SK-N-SH treated with all-trans-retinoic acid at 6 μM for 48 hours (cell line): ENCODE measurements at regions not wholly inside any gene's neighbourhood (a gene's known extent, or its start where the extent isn't known, plus 50 kb on each side); places are given as distances from the start of the nearest gene placed in this dataset.

Experiments
- ZFP3 ChIP-seq: fragments of 250-450 bp; sonication (Bioruptor Pico); IDR thresholded peaks from 2 replicates; pipeline ENCODE4 v1.5.0; 2020; ENCODE audit warnings: mild to moderate bottlenecking, moderate library complexity
- TF ChIP-seq, protein P1 (sequence below): fragments of 250-450 bp; sonication (Bioruptor Pico); IDR thresholded peaks from 2 replicates; pipeline ENCODE4 v1.8.0; 2020; ENCODE audit warnings: mild to moderate bottlenecking, moderate library complexity, borderline replicate concordance
- TF ChIP-seq, protein P2 (sequence below): fragments of 250-450 bp; sonication (Bioruptor Pico); IDR thresholded peaks from 2 replicates; pipeline ENCODE4 v1.5.0; 2020; ENCODE audit warnings: mild to moderate bottlenecking, moderate library complexity
- TF ChIP-seq, protein P3 (sequence below): fragments of 250-450 bp; sonication (Bioruptor Pico); IDR thresholded peaks from 2 replicates; pipeline ENCODE4 v1.5.1; 2021; ENCODE audit warnings: mild to moderate bottlenecking, moderate library complexity

DNA sequence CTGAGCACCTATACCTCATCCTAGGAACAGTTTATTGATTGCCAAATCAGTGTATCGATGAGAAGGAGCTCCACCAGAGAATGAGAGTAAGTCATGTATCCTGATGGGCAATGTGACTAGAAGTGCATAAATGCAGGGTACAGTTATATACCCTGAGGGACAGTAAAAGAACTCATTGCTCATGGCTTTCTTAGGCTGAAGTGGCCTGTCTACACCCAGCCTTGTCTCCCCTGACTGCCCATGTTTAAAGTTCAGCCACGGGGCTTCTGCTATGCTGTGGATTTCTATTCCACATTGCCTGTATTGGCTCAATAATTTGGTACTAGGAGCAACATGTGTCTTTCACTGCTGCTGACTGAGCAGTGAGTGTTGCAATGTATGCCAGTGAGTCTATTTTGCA is 400.4 kb upstream of the IMPG1 start:
- TF ChIP-seq, protein P1, sequence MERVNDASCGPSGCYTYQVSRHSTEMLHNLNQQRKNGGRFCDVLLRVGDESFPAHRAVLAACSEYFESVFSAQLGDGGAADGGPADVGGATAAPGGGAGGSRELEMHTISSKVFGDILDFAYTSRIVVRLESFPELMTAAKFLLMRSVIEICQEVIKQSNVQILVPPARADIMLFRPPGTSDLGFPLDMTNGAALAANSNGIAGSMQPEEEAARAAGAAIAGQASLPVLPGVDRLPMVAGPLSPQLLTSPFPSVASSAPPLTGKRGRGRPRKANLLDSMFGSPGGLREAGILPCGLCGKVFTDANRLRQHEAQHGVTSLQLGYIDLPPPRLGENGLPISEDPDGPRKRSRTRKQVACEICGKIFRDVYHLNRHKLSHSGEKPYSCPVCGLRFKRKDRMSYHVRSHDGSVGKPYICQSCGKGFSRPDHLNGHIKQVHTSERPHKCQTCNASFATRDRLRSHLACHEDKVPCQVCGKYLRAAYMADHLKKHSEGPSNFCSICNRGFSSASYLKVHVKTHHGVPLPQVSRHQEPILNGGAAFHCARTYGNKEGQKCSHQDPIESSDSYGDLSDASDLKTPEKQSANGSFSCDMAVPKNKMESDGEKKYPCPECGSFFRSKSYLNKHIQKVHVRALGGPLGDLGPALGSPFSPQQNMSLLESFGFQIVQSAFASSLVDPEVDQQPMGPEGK: no peak
- TF ChIP-seq ZFP3: no peak
- TF ChIP-seq, protein P2, sequence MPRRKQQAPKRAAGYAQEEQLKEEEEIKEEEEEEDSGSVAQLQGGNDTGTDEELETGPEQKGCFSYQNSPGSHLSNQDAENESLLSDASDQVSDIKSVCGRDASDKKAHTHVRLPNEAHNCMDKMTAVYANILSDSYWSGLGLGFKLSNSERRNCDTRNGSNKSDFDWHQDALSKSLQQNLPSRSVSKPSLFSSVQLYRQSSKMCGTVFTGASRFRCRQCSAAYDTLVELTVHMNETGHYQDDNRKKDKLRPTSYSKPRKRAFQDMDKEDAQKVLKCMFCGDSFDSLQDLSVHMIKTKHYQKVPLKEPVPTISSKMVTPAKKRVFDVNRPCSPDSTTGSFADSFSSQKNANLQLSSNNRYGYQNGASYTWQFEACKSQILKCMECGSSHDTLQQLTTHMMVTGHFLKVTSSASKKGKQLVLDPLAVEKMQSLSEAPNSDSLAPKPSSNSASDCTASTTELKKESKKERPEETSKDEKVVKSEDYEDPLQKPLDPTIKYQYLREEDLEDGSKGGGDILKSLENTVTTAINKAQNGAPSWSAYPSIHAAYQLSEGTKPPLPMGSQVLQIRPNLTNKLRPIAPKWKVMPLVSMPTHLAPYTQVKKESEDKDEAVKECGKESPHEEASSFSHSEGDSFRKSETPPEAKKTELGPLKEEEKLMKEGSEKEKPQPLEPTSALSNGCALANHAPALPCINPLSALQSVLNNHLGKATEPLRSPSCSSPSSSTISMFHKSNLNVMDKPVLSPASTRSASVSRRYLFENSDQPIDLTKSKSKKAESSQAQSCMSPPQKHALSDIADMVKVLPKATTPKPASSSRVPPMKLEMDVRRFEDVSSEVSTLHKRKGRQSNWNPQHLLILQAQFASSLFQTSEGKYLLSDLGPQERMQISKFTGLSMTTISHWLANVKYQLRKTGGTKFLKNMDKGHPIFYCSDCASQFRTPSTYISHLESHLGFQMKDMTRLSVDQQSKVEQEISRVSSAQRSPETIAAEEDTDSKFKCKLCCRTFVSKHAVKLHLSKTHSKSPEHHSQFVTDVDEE (CRISPR knock-in tag): no peak
- TF ChIP-seq, protein P3, sequence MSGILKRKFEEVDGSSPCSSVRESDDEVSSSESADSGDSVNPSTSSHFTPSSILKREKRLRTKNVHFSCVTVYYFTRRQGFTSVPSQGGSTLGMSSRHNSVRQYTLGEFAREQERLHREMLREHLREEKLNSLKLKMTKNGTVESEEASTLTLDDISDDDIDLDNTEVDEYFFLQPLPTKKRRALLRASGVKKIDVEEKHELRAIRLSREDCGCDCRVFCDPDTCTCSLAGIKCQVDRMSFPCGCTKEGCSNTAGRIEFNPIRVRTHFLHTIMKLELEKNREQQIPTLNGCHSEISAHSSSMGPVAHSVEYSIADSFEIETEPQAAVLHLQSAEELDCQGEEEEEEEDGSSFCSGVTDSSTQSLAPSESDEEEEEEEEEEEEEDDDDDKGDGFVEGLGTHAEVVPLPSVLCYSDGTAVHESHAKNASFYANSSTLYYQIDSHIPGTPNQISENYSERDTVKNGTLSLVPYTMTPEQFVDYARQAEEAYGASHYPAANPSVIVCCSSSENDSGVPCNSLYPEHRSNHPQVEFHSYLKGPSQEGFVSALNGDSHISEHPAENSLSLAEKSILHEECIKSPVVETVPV (CRISPR knock-in tag): no peak
